ENCODE measurements at regions not wholly inside any gene's neighbourhood (a gene's known extent, or its start where the extent isn't known, plus 50 kb on each side); places are given as distances from the start of the nearest gene placed in this dataset.

GRCh38 chr3:135456108-135456790 lies 509.3 kb upstream of the PPP2R3A start:
- no TSS peak for BruUV-seq (replicated peaks)
- Histone ChIP-seq H3K27me3 (ENCODE audit: control insufficient read depth in 2 of 2, insufficient read depth in 2 of 2, low read length in 2 of 2) (peaks cover 0 to 19% of the 10 kb centered on the region in 2 experiments; a peak in 3 of 5 replicates), H3K4me2 (ENCODE audit: insufficient read depth, low read length) (no peak overlapping the region), H3K79me2 (ENCODE audit: control insufficient read depth, insufficient read depth, low read length) (no peaks in the 10 kb centered on the region), H3K27ac (ENCODE audit: extremely low read depth, low read depth, low read length) (no peak overlapping the region), H3K4me1 (replicated peaks in 1 of 2; ENCODE audit: control insufficient read depth in 2 of 2, insufficient read depth in 2 of 2, low read length in 2 of 2) (no peaks in the 10 kb centered on the region), H4K20me1 (replicated peaks; ENCODE audit: control insufficient read depth, insufficient read depth, low read length) (no peaks in the 10 kb centered on the region), H3K9ac (ENCODE audit: insufficient read depth in 1 of 2, low read depth in 2 of 2, low read length in 2 of 2) (no peak overlapping the region; a peak in 1 of 4 replicates), H3K4me3 (no peak overlapping the region), H3K9me1 (ENCODE audit: control insufficient read depth, insufficient read depth, low read length) (no peaks in the 10 kb centered on the region), H2AFZ (ENCODE audit: low read depth, low read length) (no peak overlapping the region), H3K9me3 (replicated peaks; ENCODE audit: control insufficient read depth, insufficient read depth, low read depth, low read length) (no peaks in the 10 kb centered on the region), H3K36me3 (ENCODE audit: control insufficient read depth, insufficient read depth, low read length) (no peaks in the 10 kb centered on the region)
- POLR2A ChIA-PET, result no interaction called here
- intact Hi-C loops (cut with micrococcal nuclease), result no loop called here
- CTCF ChIA-PET (ENCODE audit: low intra/inter-chr PET ratio), result no interaction called here
- no peak for FAIRE-seq
- in situ Hi-C loops (cut with MboI), result no loop called here
- no peak for DNase-seq (ENCODE audit: extremely low read depth in 1 of 4, low spot score in 3 of 4)
- ATAC-seq, result no peak
- WGBS (ENCODE audit: insufficient coverage, low coverage, missing lambda C conversion rate), result 0% methylated on average over 13 of the region's 15 CpGs
- no peak for TF ChIP-seq E2F1 (CRISPR knock-in tag; IDR thresholded peaks at IDR 0.05)
- no peak for TF ChIP-seq SNRNP70 (optimal IDR thresholded peaks at IDR 0.05; ENCODE audit: low read depth, low read length)
- TF ChIP-seq, protein P1, sequence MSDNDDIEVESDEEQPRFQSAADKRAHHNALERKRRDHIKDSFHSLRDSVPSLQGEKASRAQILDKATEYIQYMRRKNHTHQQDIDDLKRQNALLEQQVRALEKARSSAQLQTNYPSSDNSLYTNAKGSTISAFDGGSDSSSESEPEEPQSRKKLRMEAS (CRISPR knock-in tag; IDR thresholded peaks at IDR 0.05), result no peak
- no peak for TF ChIP-seq ESRRB (CRISPR knock-in tag; IDR thresholded peaks at IDR 0.05; ENCODE audit: borderline replicate concordance)
- TF ChIP-seq, protein P2, sequence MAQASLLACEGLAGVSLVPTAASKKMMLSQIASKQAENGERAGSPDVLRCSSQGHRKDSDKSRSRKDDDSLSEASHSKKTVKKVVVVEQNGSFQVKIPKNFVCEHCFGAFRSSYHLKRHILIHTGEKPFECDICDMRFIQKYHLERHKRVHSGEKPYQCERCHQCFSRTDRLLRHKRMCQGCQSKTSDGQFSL (CRISPR knock-in tag; IDR thresholded peaks at IDR 0.05), result no peak
- TF ChIP-seq, protein P2 (tag; IDR thresholded peaks at IDR 0.05), result no peak
- no peak for TF ChIP-seq BMI1 (IDR thresholded peaks at IDR 0.05; ENCODE audit: low read length)
- no peak for TF ChIP-seq U2AF2 (optimal IDR thresholded peaks at IDR 0.05; ENCODE audit: low read depth, low read length)
- TF ChIP-seq, protein P3, sequence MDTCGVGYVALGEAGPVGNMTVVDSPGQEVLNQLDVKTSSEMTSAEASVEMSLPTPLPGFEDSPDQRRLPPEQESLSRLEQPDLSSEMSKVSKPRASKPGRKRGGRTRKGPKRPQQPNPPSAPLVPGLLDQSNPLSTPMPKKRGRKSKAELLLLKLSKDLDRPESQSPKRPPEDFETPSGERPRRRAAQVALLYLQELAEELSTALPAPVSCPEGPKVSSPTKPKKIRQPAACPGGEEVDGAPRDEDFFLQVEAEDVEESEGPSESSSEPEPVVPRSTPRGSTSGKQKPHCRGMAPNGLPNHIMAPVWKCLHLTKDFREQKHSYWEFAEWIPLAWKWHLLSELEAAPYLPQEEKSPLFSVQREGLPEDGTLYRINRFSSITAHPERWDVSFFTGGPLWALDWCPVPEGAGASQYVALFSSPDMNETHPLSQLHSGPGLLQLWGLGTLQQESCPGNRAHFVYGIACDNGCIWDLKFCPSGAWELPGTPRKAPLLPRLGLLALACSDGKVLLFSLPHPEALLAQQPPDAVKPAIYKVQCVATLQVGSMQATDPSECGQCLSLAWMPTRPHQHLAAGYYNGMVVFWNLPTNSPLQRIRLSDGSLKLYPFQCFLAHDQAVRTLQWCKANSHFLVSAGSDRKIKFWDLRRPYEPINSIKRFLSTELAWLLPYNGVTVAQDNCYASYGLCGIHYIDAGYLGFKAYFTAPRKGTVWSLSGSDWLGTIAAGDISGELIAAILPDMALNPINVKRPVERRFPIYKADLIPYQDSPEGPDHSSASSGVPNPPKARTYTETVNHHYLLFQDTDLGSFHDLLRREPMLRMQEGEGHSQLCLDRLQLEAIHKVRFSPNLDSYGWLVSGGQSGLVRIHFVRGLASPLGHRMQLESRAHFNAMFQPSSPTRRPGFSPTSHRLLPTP (IDR thresholded peaks at IDR 0.05; ENCODE audit: borderline replicate concordance, extremely low read depth, insufficient read length), result no peak
- TF ChIP-seq MYNN (IDR thresholded peaks at IDR 0.05), result no peak
- no peak for TF ChIP-seq MYNN (CRISPR knock-in tag; IDR thresholded peaks at IDR 0.05)
- TF ChIP-seq CBFA2T3 (IDR thresholded peaks at IDR 0.05), result no peak
- TF ChIP-seq IRF2 (CRISPR knock-in tag; IDR thresholded peaks at IDR 0.05), result no peak
- no peak for TF ChIP-seq CBFA2T2 (conservative IDR thresholded peaks at IDR 0.05)
- TF ChIP-seq FOXK2 (conservative IDR thresholded peaks at IDR 0.05 in 1 of 2, IDR thresholded peaks at IDR 0.05 in 1 of 2; ENCODE audit: low read depth in 2 of 2), result no peak
- no peak for TF ChIP-seq RCOR1 (IDR thresholded peaks at IDR 0.05; ENCODE audit: borderline replicate concordance in 1 of 2, low read depth in 2 of 2, low read length in 2 of 2)
- TF ChIP-seq THRAP3 (IDR thresholded peaks at IDR 0.05; ENCODE audit: borderline replicate concordance), result no peak

Data from K562 (cell line).